ENCODE measurements at regions not wholly inside any gene's neighbourhood (a gene's known extent, or its start where the extent isn't known, plus 50 kb on each side); places are given as distances from the start of the nearest gene placed in this dataset.

DNA sequence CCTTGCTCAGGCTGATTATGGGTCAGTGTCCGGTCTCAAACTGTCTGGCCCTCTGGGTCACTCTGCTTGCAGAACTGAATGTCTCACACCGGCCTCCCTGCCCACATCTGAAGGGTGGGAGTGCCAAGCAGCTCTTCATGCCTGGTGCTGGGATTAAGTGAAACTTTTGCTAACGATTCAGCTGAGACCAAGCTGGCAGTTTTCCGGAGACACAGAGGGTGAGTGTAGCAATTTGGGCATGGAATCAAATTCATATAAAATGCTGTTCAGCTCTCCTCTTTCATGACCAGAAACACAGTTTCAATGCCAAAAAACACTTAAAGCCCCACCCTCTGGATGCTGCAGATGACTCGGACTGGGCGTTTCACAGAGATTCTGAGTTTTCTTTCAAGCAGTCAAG lies 207.5 kb downstream of the NXNL2 start:
- TF ChIP-seq, protein P1, sequence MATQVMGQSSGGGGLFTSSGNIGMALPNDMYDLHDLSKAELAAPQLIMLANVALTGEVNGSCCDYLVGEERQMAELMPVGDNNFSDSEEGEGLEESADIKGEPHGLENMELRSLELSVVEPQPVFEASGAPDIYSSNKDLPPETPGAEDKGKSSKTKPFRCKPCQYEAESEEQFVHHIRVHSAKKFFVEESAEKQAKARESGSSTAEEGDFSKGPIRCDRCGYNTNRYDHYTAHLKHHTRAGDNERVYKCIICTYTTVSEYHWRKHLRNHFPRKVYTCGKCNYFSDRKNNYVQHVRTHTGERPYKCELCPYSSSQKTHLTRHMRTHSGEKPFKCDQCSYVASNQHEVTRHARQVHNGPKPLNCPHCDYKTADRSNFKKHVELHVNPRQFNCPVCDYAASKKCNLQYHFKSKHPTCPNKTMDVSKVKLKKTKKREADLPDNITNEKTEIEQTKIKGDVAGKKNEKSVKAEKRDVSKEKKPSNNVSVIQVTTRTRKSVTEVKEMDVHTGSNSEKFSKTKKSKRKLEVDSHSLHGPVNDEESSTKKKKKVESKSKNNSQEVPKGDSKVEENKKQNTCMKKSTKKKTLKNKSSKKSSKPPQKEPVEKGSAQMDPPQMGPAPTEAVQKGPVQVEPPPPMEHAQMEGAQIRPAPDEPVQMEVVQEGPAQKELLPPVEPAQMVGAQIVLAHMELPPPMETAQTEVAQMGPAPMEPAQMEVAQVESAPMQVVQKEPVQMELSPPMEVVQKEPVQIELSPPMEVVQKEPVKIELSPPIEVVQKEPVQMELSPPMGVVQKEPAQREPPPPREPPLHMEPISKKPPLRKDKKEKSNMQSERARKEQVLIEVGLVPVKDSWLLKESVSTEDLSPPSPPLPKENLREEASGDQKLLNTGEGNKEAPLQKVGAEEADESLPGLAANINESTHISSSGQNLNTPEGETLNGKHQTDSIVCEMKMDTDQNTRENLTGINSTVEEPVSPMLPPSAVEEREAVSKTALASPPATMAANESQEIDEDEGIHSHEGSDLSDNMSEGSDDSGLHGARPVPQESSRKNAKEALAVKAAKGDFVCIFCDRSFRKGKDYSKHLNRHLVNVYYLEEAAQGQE (IDR thresholded peaks at IDR 0.05; ENCODE audit: low read depth, low read length): no peak
- TF ChIP-seq, protein P2, sequence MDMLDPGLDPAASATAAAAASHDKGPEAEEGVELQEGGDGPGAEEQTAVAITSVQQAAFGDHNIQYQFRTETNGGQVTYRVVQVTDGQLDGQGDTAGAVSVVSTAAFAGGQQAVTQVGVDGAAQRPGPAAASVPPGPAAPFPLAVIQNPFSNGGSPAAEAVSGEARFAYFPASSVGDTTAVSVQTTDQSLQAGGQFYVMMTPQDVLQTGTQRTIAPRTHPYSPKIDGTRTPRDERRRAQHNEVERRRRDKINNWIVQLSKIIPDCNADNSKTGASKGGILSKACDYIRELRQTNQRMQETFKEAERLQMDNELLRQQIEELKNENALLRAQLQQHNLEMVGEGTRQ (IDR thresholded peaks at IDR 0.05; ENCODE audit: borderline replicate concordance, low read depth, low read length): no peak
- TF ChIP-seq, protein P3, sequence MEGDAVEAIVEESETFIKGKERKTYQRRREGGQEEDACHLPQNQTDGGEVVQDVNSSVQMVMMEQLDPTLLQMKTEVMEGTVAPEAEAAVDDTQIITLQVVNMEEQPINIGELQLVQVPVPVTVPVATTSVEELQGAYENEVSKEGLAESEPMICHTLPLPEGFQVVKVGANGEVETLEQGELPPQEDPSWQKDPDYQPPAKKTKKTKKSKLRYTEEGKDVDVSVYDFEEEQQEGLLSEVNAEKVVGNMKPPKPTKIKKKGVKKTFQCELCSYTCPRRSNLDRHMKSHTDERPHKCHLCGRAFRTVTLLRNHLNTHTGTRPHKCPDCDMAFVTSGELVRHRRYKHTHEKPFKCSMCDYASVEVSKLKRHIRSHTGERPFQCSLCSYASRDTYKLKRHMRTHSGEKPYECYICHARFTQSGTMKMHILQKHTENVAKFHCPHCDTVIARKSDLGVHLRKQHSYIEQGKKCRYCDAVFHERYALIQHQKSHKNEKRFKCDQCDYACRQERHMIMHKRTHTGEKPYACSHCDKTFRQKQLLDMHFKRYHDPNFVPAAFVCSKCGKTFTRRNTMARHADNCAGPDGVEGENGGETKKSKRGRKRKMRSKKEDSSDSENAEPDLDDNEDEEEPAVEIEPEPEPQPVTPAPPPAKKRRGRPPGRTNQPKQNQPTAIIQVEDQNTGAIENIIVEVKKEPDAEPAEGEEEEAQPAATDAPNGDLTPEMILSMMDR (IDR thresholded peaks at IDR 0.05): no peak
- TF ChIP-seq EP300 (IDR thresholded peaks at IDR 0.05; ENCODE audit: borderline replicate concordance in 1 of 2, low read depth in 1 of 2, low read length in 1 of 2): no peak
- TF ChIP-seq POLR2AphosphoS5 (IDR thresholded peaks at IDR 0.05; ENCODE audit: low read depth, low read length): no peak
- TF ChIP-seq, protein P4, sequence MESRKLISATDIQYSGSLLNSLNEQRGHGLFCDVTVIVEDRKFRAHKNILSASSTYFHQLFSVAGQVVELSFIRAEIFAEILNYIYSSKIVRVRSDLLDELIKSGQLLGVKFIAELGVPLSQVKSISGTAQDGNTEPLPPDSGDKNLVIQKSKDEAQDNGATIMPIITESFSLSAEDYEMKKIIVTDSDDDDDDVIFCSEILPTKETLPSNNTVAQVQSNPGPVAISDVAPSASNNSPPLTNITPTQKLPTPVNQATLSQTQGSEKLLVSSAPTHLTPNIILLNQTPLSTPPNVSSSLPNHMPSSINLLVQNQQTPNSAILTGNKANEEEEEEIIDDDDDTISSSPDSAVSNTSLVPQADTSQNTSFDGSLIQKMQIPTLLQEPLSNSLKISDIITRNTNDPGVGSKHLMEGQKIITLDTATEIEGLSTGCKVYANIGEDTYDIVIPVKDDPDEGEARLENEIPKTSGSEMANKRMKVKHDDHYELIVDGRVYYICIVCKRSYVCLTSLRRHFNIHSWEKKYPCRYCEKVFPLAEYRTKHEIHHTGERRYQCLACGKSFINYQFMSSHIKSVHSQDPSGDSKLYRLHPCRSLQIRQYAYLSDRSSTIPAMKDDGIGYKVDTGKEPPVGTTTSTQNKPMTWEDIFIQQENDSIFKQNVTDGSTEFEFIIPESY (IDR thresholded peaks at IDR 0.05; ENCODE audit: borderline replicate concordance, low read depth): no peak
- TF ChIP-seq SMC3 (IDR thresholded peaks at IDR 0.05; ENCODE audit: low read depth, low read length): no peak
- TF ChIP-seq RCOR1 (IDR thresholded peaks at IDR 0.05; ENCODE audit: low read length): no peak
- TF ChIP-seq TEAD4 (IDR thresholded peaks at IDR 0.05; ENCODE audit: borderline replicate concordance, insufficient read depth): no peak
- TF ChIP-seq CHD2 (IDR thresholded peaks at IDR 0.05; ENCODE audit: low read length, partially characterized antibody): no peak
- no peak for TF ChIP-seq EZH2phosphoT487 (IDR thresholded peaks at IDR 0.05; ENCODE audit: borderline replicate concordance, low read depth)
- TF ChIP-seq MEF2A (IDR thresholded peaks at IDR 0.05; ENCODE audit: borderline replicate concordance, low read depth): no peak
